Activated naive CD4-positive, alpha-beta T cell treated with anti-CD3 and anti-CD28 coated beads, Interleukin-2, amount 50 U/mL, for 24 hours (primary cell): ENCODE measurements at regions not wholly inside any gene's neighbourhood (a gene's known extent, or its start where the extent isn't known, plus 50 kb on each side); places are given as distances from the start of the nearest gene placed in this dataset.
"Not testable (repeated sequence)": the region's sequence is repeated elsewhere in the genome, so short reads cannot be mapped to it uniquely, and the experiment has no call there.

Experiments
- H3K27ac Mint-ChIP-seq: one replicate; pipeline ENCODE4 v1.8.0; 2021; ENCODE audit warnings: mild to moderate bottlenecking, mixed read lengths
- H3K27me3 Mint-ChIP-seq: one replicate; pipeline ENCODE4 v1.8.0; 2021; ENCODE audit warnings: mixed read lengths
- H3K36me3 Mint-ChIP-seq: one replicate; pipeline ENCODE4 v1.8.0; 2021; ENCODE audit warnings: mixed read lengths
- H3K4me1 Mint-ChIP-seq: one replicate; pipeline ENCODE4 v1.8.0; 2021; ENCODE audit warnings: mixed read lengths
- H3K4me3 Mint-ChIP-seq: one replicate; pipeline ENCODE4 v1.8.0; 2021; ENCODE audit warnings: mild to moderate bottlenecking, mixed read lengths
- H3K9me3 Mint-ChIP-seq: one replicate; pipeline ENCODE4 v1.8.0; 2021; ENCODE audit warnings: mixed read lengths

GRCh38 chr15:62854420-62855084 is 188.0 kb upstream of the TPM1 start:
- Mint-ChIP-seq H3K9me3 (peaks cover 1% of the 10 kb centered on the region), H3K4me3 (no peak overlapping the region), H3K4me1 (no peaks in the 10 kb centered on the region), H3K36me3 (peaks cover 1% of the 10 kb centered on the region), H3K27ac (no peak overlapping the region), H3K27me3 (peaks cover 1% of the 10 kb centered on the region)

GRCh38 chr15:62855085-62855476 is 187.5 kb upstream of the TPM1 start:
- no peak overlapping the region for H3K4me3 Mint-ChIP-seq
- no peaks in the 10 kb centered on the region for H3K4me1 Mint-ChIP-seq
- H3K36me3 Mint-ChIP-seq, result peaks cover 4% of the 10 kb centered on the region
- H3K27ac Mint-ChIP-seq, result no peak overlapping the region
- H3K27me3 Mint-ChIP-seq, result peaks cover 3% of the 10 kb centered on the region
- H3K9me3 Mint-ChIP-seq, result peaks cover 7% of the 10 kb centered on the region

GRCh38 chr15:62856466-62857246 is 185.9 kb upstream of the TPM1 start:
- Mint-ChIP-seq H3K4me1 (no peaks in the 10 kb centered on the region), H3K4me3 (no peak overlapping the region), H3K27ac (no peak overlapping the region), H3K27me3 (peaks cover 8% of the 10 kb centered on the region), H3K36me3 (peaks cover 4% of the 10 kb centered on the region), H3K9me3 (peaks cover 7% of the 10 kb centered on the region)

GRCh38 chr15:62857411-62857853 is 185.1 kb upstream of the TPM1 start:
- no peaks in the 10 kb centered on the region for H3K4me1 Mint-ChIP-seq
- peaks cover 8% of the 10 kb centered on the region for H3K27me3 Mint-ChIP-seq
- peaks cover 4% of the 10 kb centered on the region for H3K36me3 Mint-ChIP-seq
- no peak overlapping the region for H3K4me3 Mint-ChIP-seq
- no peak overlapping the region for H3K27ac Mint-ChIP-seq
- peaks cover 7% of the 10 kb centered on the region for H3K9me3 Mint-ChIP-seq

- H3K27ac Mint-ChIP-seq, result no peak overlapping the region
- peaks cover 8% of the 10 kb centered on the region for H3K27me3 Mint-ChIP-seq
- no peak overlapping the region for H3K4me3 Mint-ChIP-seq
- peaks cover 7% of the 10 kb centered on the region for H3K9me3 Mint-ChIP-seq
- peaks cover 4% of the 10 kb centered on the region for H3K36me3 Mint-ChIP-seq
- no peaks in the 10 kb centered on the region for H3K4me1 Mint-ChIP-seq
Observed at GRCh38 chr15:62858343-62858742, 184.2 kb upstream of the TPM1 start.

GRCh38 chr15:62862717-62863116 is 179.8 kb upstream of the TPM1 start:
- no peak overlapping the region for H3K27ac Mint-ChIP-seq
- no peaks in the 10 kb centered on the region for H3K4me1 Mint-ChIP-seq
- peaks cover 4% of the 10 kb centered on the region for H3K36me3 Mint-ChIP-seq
- peaks cover 8% of the 10 kb centered on the region for H3K27me3 Mint-ChIP-seq
- no peak overlapping the region for H3K4me3 Mint-ChIP-seq
- peaks cover 7% of the 10 kb centered on the region for H3K9me3 Mint-ChIP-seq

- H3K27ac Mint-ChIP-seq, result no peak overlapping the region
- no peaks in the 10 kb centered on the region for H3K36me3 Mint-ChIP-seq
- no peak overlapping the region for H3K4me3 Mint-ChIP-seq
- no peaks in the 10 kb centered on the region for H3K27me3 Mint-ChIP-seq
- H3K4me1 Mint-ChIP-seq, result no peaks in the 10 kb centered on the region
- no peaks in the 10 kb centered on the region for H3K9me3 Mint-ChIP-seq
Observed at GRCh38 chr15:62866366-62866765, 176.2 kb upstream of the TPM1 start.

- Mint-ChIP-seq H3K27me3 (no peaks in the 10 kb centered on the region), H3K4me1 (no peaks in the 10 kb centered on the region), H3K4me3 (no peak overlapping the region), H3K36me3 (no peaks in the 10 kb centered on the region), H3K9me3 (no peaks in the 10 kb centered on the region), H3K27ac (no peak overlapping the region)
Observed at GRCh38 chr15:62867844-62868243, 174.7 kb upstream of the TPM1 start.

- no peak overlapping the region for H3K4me3 Mint-ChIP-seq
Observed at GRCh38 chr15:62868507-62868906, 174.0 kb upstream of the TPM1 start.

GRCh38 chr15:62869116-62869515 is 173.4 kb upstream of the TPM1 start:
- Mint-ChIP-seq H3K4me3 (no peak overlapping the region), H3K27ac (no peak overlapping the region), H3K36me3 (no peaks in the 10 kb centered on the region), H3K9me3 (no peaks in the 10 kb centered on the region), H3K27me3 (no peaks in the 10 kb centered on the region), H3K4me1 (no peaks in the 10 kb centered on the region)

More at GRCh38 chr15:62868507-62868906, 174.0 kb upstream of the TPM1 start:
- H3K9me3 Mint-ChIP-seq, result no peaks in the 10 kb centered on the region
- H3K4me1 Mint-ChIP-seq, result no peaks in the 10 kb centered on the region
- no peaks in the 10 kb centered on the region for H3K36me3 Mint-ChIP-seq
- H3K27me3 Mint-ChIP-seq, result no peaks in the 10 kb centered on the region
- H3K27ac Mint-ChIP-seq, result no peak overlapping the region

- no peaks in the 10 kb centered on the region for H3K36me3 Mint-ChIP-seq
- H3K27ac Mint-ChIP-seq, result no peak overlapping the region
- no peaks in the 10 kb centered on the region for H3K27me3 Mint-ChIP-seq
- H3K4me1 Mint-ChIP-seq, result no peaks in the 10 kb centered on the region
- no peaks in the 10 kb centered on the region for H3K9me3 Mint-ChIP-seq
- H3K4me3 Mint-ChIP-seq, result no peak overlapping the region
Observed at GRCh38 chr15:62870216-62870615, 172.3 kb upstream of the TPM1 start.

GRCh38 chr15:62870701-62871100 is 171.8 kb upstream of the TPM1 start:
- not testable (repeated sequence) for H3K4me1 Mint-ChIP-seq, H3K27me3 Mint-ChIP-seq, H3K27ac Mint-ChIP-seq, H3K9me3 Mint-ChIP-seq, H3K4me3 Mint-ChIP-seq, H3K36me3 Mint-ChIP-seq

- Mint-ChIP-seq H3K4me1 (no peaks in the 10 kb centered on the region), H3K36me3 (no peaks in the 10 kb centered on the region), H3K27ac (no peak overlapping the region), H3K27me3 (peaks cover 1% of the 10 kb centered on the region), H3K9me3 (no peaks in the 10 kb centered on the region), H3K4me3 (no peak overlapping the region)
Observed at GRCh38 chr15:62873203-62873602, 169.3 kb upstream of the TPM1 start.

GRCh38 chr15:62874064-62874463 is 168.5 kb upstream of the TPM1 start:
- Mint-ChIP-seq H3K9me3 (no peaks in the 10 kb centered on the region), H3K4me3 (no peak overlapping the region), H3K27me3 (peaks cover 1% of the 10 kb centered on the region), H3K27ac (no peak overlapping the region), H3K36me3 (no peaks in the 10 kb centered on the region), H3K4me1 (no peaks in the 10 kb centered on the region)

GRCh38 chr15:62874959-62875625 is 167.5 kb upstream of the TPM1 start:
- Mint-ChIP-seq H3K36me3 (no peaks in the 10 kb centered on the region), H3K27me3 (peaks cover 1% of the 10 kb centered on the region), H3K4me3 (no peak overlapping the region), H3K27ac (no peak overlapping the region), H3K4me1 (peaks cover 7% of the 10 kb centered on the region), H3K9me3 (no peaks in the 10 kb centered on the region)

GRCh38 chr15:62875626-62876021 is 166.9 kb upstream of the TPM1 start:
- no peaks in the 10 kb centered on the region for H3K36me3 Mint-ChIP-seq
- H3K4me1 Mint-ChIP-seq, result peaks cover 8% of the 10 kb centered on the region
- peaks cover 1% of the 10 kb centered on the region for H3K27me3 Mint-ChIP-seq
- H3K4me3 Mint-ChIP-seq, result no peak overlapping the region
- H3K27ac Mint-ChIP-seq, result no peak overlapping the region
- H3K9me3 Mint-ChIP-seq, result no peaks in the 10 kb centered on the region
